Astrocyte (in vitro differentiated cells and primary cell): ENCODE measurements at regions not wholly inside any gene's neighbourhood (a gene's known extent, or its start where the extent isn't known, plus 50 kb on each side); places are given as distances from the start of the nearest gene placed in this dataset.

Source experiments
- DNase-seq: peaks from one replicate; pipeline ENCODE4 v3.0.0-alpha.2; 2010; ENCODE audit warnings: low read depth
- FAIRE-seq: peaks from 2 replicates; lab custom pipeline; 2011; peaks lifted over from hg19 to GRCh38; lab: Jason Lieb, UNC
- H2AFZ ChIP-seq: 2 replicates; pipeline ENCODE4 v1.6.0; 2012; ENCODE audit warnings: low read depth, low read length, inconsistent platforms
- H3K27ac ChIP-seq: 2 replicates; pipeline ENCODE4 v1.5.1; 2011; ENCODE audit warnings: low read depth, low read length, inconsistent platforms
- H3K27me3 ChIP-seq: 2 replicates; pipeline ENCODE4 v1.6.0; 2011; ENCODE audit warnings: low read length, inconsistent platforms; ENCODE audit not compliant: insufficient read depth
- H3K36me3 ChIP-seq: 2 replicates; pipeline ENCODE4 v1.5.1; 2011; ENCODE audit warnings: low read length, inconsistent platforms; ENCODE audit not compliant: insufficient read depth
- H3K4me1 ChIP-seq: 2 replicates; pipeline ENCODE4 v1.5.1; 2011; ENCODE audit warnings: low read length, inconsistent platforms; ENCODE audit not compliant: insufficient read depth
- H3K4me2 ChIP-seq: 2 replicates; pipeline ENCODE4 v1.6.0; 2012; ENCODE audit warnings: low read length, inconsistent platforms
- H3K4me3 ChIP-seq: 2 replicates; pipeline ENCODE4 v1.5.1; 2011; ENCODE audit warnings: low read depth, mild to moderate bottlenecking, low read length, inconsistent platforms; ENCODE audit not compliant: insufficient read depth
- H3K79me2 ChIP-seq: 2 replicates; pipeline ENCODE4 v1.6.0; 2012; ENCODE audit warnings: mild to moderate bottlenecking, low read length, inconsistent platforms; ENCODE audit not compliant: insufficient read depth
- H3K9ac ChIP-seq: 2 replicates; pipeline ENCODE4 v1.6.0; 2012; ENCODE audit warnings: mild to moderate bottlenecking, low read length, inconsistent platforms
- H3K9me3 ChIP-seq: 2 replicates; pipeline ENCODE4 v1.5.1; 2012; ENCODE audit warnings: low read depth, mild to moderate bottlenecking, low read length, inconsistent platforms; ENCODE audit not compliant: insufficient read depth
- H4K20me1 ChIP-seq: 2 replicates; pipeline ENCODE4 v1.6.0; 2012; ENCODE audit warnings: low read length, inconsistent platforms; ENCODE audit not compliant: insufficient read depth
- H3K27ac Mint-ChIP-seq: one replicate; pipeline ENCODE4 v1.8.0; 2021; ENCODE audit warnings: mild to moderate bottlenecking, mixed read lengths; ENCODE audit not compliant: unreplicated experiment
- H3K27me3 Mint-ChIP-seq: one replicate; pipeline ENCODE4 v1.8.0; 2021; ENCODE audit warnings: low read depth, mixed read lengths; ENCODE audit not compliant: unreplicated experiment
- H3K36me3 Mint-ChIP-seq: one replicate; pipeline ENCODE4 v1.8.0; 2021; ENCODE audit warnings: low read depth, mixed read lengths; ENCODE audit not compliant: unreplicated experiment
- H3K4me1 Mint-ChIP-seq: one replicate; pipeline ENCODE4 v1.8.0; 2021; ENCODE audit warnings: low read depth, mixed read lengths; ENCODE audit not compliant: unreplicated experiment
- H3K4me3 Mint-ChIP-seq: one replicate; pipeline ENCODE4 v1.8.0; 2021; ENCODE audit warnings: mild to moderate bottlenecking, moderate library complexity, mixed read lengths; ENCODE audit not compliant: unreplicated experiment
- H3K9me3 Mint-ChIP-seq: one replicate; pipeline ENCODE4 v1.8.0; 2021; ENCODE audit warnings: mild to moderate bottlenecking, mixed read lengths; ENCODE audit not compliant: unreplicated experiment
- CTCF ChIP-seq: IDR thresholded peaks from 2 replicates; pipeline ENCODE4 v1.5.1; 2011; ENCODE audit warnings: low read depth, mild to moderate bottlenecking, inconsistent platforms, low read length, moderate library complexity; ENCODE audit not compliant: insufficient read depth
- EZH2 ChIP-seq: IDR thresholded peaks from 2 replicates; pipeline ENCODE4 v1.6.1; 2012; ENCODE audit warnings: mild to moderate bottlenecking, low read length, inconsistent platforms; ENCODE audit not compliant: insufficient read depth

GRCh38 chr12:34340534-34341361, 318.5 kb downstream of the ALG10 start:
- Histone ChIP-seq H3K4me3 (no peak overlapping the region), H4K20me1 (no peaks in the 10 kb centered on the region), H3K9me3 (no peaks in the 10 kb centered on the region), H3K36me3 (no peaks in the 10 kb centered on the region), H3K27me3 (no peaks in the 10 kb centered on the region), H3K9ac (no peak overlapping the region), H3K4me1 (no peaks in the 10 kb centered on the region), H3K4me2 (no peak overlapping the region), H3K79me2 (no peaks in the 10 kb centered on the region), H3K27ac (no peak overlapping the region), H2AFZ (no peak overlapping the region)
- H3K27me3 Mint-ChIP-seq = no peaks in the 10 kb centered on the region
- FAIRE-seq (no peak), DNase-seq (no peak)
- no peaks in the 10 kb centered on the region for H3K9me3 Mint-ChIP-seq
- TF ChIP-seq EZH2 (no peak), CTCF (no peak)
- H3K4me1 Mint-ChIP-seq = no peaks in the 10 kb centered on the region
- no peaks in the 10 kb centered on the region for H3K36me3 Mint-ChIP-seq
- no peak overlapping the region for H3K4me3 Mint-ChIP-seq
- no peak overlapping the region for H3K27ac Mint-ChIP-seq

DNA sequence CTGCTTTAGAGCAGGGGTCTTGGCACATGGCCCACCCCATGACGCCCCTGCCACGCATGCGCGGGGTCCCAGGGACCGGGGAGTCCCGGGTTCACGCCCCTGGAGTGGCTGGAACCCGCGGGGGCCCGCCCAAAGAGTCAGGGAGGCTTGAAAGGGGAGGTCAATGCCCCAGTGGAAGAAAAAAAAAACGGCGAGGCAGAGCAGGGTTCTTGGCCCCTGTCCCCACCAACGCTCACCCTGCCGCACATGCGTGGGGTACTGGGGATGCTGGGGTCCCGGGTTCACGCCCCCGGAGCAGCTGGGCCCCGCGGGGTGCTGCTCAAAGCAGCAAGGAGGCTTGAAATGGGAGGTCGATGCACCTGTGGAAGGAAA, 319.1 kb downstream of the ALG10 start:
- no peak overlapping the region for H3K4me2 ChIP-seq
- no peaks in the 10 kb centered on the region for H4K20me1 ChIP-seq
- no peak overlapping the region for H3K9ac ChIP-seq
- H3K4me3 ChIP-seq = no peak overlapping the region
- FAIRE-seq (no peak), DNase-seq (no peak)
- no peaks in the 10 kb centered on the region for H3K27me3 Mint-ChIP-seq
- H3K4me3 Mint-ChIP-seq = no peak overlapping the region
- no peaks in the 10 kb centered on the region for H3K27me3 ChIP-seq
- no peaks in the 10 kb centered on the region for H3K9me3 ChIP-seq
- no peaks in the 10 kb centered on the region for H3K4me1 Mint-ChIP-seq
- H3K9me3 Mint-ChIP-seq = no peaks in the 10 kb centered on the region
- TF ChIP-seq EZH2 (no peak), CTCF (no peak)
- no peaks in the 10 kb centered on the region for H3K79me2 ChIP-seq
- no peak overlapping the region for H2AFZ ChIP-seq
- no peaks in the 10 kb centered on the region for H3K4me1 ChIP-seq
- no peaks in the 10 kb centered on the region for H3K36me3 ChIP-seq
- H3K27ac Mint-ChIP-seq = no peak overlapping the region
- H3K36me3 Mint-ChIP-seq = no peaks in the 10 kb centered on the region
- H3K27ac ChIP-seq = no peak overlapping the region

DNA sequence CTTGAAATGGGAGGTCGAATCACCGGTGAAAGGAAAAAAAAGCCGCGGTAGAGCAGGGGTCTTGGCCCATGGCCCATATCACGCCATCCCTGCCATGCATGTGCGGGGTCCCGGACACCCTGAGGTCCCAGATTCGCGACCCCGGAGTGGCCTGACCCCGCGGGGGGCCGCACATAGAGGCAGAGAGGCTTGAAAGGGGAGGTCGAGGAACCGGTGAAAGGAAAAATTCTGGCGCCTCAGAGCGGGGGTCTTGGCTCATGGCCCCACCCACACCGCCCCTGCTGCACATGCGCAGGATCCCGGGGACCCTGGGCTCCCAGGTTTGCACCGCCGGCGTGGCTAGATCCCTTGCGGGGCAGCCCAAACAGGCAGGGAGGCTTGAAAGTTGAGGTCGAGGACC, 319.8 kb downstream of the ALG10 start:
- Mint-ChIP-seq H3K36me3 (no peaks in the 10 kb centered on the region), H3K4me1 (no peaks in the 10 kb centered on the region), H3K27ac (no peak overlapping the region), H3K27me3 (no peaks in the 10 kb centered on the region), H3K9me3 (peaks cover 3% of the 10 kb centered on the region), H3K4me3 (no peak overlapping the region)
- no peaks in the 10 kb centered on the region for H3K4me1 ChIP-seq
- no peaks in the 10 kb centered on the region for H3K27me3 ChIP-seq
- no peak overlapping the region for H3K4me2 ChIP-seq
- FAIRE-seq = no peak
- no peak overlapping the region for H2AFZ ChIP-seq
- no peak for DNase-seq
- H4K20me1 ChIP-seq = no peaks in the 10 kb centered on the region
- H3K79me2 ChIP-seq = no peaks in the 10 kb centered on the region
- TF ChIP-seq CTCF = no peak
- TF ChIP-seq EZH2 = no peak
- no peaks in the 10 kb centered on the region for H3K36me3 ChIP-seq
- no peak overlapping the region for H3K4me3 ChIP-seq
- no peak overlapping the region for H3K27ac ChIP-seq
- H3K9me3 ChIP-seq = no peaks in the 10 kb centered on the region
- H3K9ac ChIP-seq = no peak overlapping the region
